HG02884 (cell line): ENCODE measurements at regions not wholly inside any gene's neighbourhood (a gene's known extent, or its start where the extent isn't known, plus 50 kb on each side); places are given as distances from the start of the nearest gene placed in this dataset.
A peak's percentile ranks its signal among the peaks of the same experiment; 100 is the strongest.

Source experiments
- ATAC-seq: cut with Tn5 transposase; IDR thresholded peaks from one replicate; pipeline ENCODE4 v1.9.1; 2021; ENCODE audit warnings: mild to moderate bottlenecking, moderate library complexity; ENCODE audit not compliant: unreplicated experiment

DNA sequence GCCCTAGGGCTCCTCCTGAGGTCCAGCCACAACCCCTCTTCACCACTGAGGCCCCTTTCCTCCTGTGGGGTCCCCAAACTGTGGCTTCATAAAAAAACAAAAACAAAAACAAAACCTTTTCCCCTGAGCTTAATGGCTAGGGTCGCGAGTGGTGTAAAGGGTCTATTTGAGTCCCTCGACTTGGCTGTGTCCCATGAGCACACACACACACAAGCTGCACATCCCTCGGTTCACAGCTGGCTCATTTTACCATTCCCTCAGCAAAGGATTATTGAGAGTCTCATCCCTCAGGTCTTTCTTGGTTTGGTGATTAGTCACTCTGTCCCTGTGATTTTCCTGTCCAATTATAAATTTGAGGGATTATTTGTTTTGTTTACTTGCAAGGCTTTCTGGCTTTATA is 206.1 kb upstream of the SASH1 start:
- no peak for ATAC-seq

- ATAC-seq: no peak
These were observed 205.0 kb upstream of the SASH1 start for GRCh38 chr6:148137652-148138051.

DNA sequence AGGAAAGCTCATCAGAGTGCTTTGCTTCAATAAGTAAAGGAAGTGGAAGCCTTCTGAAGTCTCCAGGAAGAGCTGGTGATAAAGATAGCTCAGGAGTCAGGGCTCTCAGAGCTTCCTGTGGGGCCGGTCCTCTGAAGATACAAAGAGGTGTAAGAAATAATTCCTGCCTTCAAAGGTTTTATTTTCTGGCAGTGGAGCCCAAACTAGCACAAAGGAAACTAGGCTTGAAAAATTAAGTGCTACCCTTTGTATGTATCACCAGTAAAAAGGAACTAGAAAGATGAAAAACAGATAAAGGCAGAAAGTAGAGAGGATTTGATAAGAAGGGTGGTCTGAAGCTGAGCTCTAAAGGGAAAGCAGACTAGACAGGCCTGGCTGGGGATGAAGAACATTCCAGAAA is 204.1 kb upstream of the SASH1 start:
- no peak for ATAC-seq

GRCh38 chr6:148140772-148141557 is 201.7 kb upstream of the SASH1 start:
- ATAC-seq: no peak

DNA sequence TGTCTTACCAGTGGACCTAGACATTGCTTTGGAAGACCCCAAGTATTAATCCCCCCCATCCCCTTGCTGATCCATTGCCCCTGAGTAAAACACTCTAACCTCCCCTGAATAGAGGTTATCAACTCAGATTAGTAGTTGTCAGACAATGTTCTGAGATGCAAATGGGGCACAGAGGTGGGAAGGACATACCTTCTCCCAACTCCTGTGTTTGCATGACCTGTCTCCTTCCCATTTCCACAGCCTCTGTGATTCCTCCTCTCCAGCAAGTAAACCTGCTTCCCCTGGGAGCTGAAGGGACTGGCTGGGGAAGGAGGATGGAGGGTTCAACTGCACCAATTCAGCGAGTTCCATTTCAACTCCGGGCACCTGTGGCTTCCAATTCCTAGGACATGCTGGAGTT is 199.8 kb upstream of the SASH1 start:
- ATAC-seq: no peak

DNA sequence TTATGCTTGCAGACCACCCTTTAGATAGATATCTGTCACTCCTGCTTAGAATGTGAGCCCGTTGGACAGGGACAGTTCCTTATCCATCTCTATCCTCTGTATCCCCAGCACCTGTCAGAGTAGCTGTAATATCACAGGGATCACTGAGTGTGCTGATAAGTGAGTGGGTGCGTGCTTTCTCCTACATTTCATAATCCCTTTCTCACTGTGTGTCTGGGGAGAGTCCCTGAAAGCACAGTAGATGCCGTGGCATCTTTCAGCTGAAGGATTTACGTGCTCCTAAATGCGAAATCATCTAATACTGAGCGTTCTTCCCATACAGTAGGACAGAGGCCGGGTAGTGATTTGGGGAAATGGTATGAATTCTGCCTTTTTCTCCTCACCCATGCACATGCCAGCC is 198.9 kb upstream of the SASH1 start:
- no peak for ATAC-seq

DNA sequence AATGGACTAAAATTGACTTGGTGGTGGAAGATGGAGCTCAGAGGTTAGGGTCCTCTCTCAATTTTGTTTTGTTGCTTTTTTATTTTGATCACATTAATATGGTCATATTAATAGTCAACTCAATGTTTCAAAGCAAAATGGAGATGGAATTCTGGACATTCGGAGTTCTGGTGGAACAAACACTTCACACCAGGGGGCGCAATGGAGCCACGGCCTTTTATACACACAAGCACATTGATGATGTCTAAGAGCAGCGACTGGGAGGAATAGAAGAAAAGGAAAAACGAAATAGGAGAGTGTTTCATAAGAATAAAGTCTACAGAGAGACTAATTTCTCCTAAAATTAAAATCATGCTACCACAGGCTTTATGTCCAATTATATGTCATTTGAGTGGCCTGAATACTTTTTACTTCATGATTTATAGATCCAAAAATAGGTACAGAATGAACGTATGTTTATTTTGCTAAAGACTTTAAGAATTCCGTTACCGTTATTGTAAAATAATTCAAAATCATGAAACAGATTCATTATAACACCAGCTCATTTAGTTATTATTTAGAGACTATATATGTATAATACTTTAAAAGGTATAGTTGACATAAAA is 197.6 kb upstream of the SASH1 start:
- ATAC-seq: peak; percentile 89

DNA sequence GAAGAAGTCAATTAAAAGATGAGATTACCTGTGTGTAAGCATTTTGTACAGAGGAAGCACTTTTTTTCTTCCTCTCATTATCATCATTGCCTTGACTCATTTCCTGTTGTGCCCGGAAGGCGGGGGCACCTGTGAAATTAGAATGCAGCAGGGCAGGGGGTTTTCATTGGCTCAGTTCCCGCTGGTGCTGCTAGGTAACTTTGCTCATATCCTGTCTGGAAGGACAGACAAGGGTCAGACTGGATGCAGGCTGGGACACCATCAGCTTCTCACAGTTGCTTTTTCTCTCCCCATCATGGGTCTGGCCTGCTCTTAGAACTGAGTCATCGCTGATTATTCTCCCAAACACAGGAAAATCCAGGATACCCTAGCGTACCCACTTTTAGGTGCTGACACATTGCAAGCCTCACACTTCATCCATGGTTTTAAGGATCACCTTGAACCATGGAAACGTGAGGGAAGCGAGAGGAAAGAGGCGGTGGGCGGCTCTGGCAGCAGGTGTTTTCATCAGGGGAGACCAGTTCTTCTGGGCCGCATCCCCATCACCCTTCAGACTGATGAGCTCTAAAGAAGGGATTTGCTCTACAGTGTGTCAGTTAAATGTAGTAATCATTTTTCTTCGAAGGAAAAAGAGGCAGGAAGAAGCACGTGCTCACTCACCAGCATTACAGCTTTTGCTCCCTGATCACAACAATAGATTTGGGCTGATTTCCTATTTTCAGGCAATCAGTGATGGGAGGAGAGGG is 195.7 kb upstream of the SASH1 start:
- no peak for ATAC-seq

DNA sequence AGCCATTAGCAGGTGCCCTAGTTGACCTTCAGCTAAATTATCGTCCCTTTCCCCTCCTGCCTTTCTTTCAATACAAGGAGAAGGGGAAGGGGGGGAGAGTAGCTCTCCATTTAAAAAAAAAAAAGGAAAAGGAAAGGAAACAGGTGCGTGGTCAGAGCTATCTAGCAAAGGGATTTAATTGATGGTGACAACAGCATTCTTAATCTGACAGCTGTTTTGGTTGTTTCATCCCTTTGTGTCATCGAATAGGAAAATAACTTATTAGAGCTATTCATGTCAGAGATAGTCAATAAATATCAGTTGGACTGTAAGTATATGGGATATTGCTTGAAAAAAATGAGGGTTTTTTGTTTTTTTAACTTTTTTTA is 195.2 kb upstream of the SASH1 start:
- ATAC-seq: no peak

- ATAC-seq: no peak
These were observed 190.6 kb upstream of the SASH1 start for GRCh38 chr6:148151896-148152643.

DNA sequence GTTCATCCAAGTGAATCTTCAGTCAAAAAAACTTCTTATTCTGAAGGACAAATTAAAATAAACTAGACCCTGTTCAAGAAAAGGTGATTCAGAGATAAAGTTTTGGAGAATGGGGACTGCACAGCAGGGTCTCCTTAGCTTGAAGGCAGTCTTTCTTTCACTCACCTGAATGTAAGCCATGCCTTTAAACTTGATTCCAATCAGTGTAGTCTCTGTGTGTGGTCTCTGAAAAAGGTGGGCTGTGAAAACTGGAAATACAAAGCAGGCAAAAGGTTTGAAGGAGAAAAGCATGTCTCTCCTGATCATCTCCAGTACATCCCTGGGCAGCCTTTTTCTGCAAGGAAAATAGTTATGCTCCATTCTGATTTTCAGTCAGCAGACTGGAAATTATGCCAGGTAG is 188.0 kb upstream of the SASH1 start:
- ATAC-seq: no peak

GRCh38 chr6:148155293-148155692 is 187.3 kb upstream of the SASH1 start:
- no peak for ATAC-seq

GRCh38 chr6:148157841-148158240 is 184.8 kb upstream of the SASH1 start:
- ATAC-seq: no peak

GRCh38 chr6:148164645-148165044 is 178.0 kb upstream of the SASH1 start:
- no peak for ATAC-seq

GRCh38 chr6:148166339-148166968 is 176.2 kb upstream of the SASH1 start:
- peak; percentile 62 for ATAC-seq

GRCh38 chr6:148169706-148170105 is 172.9 kb upstream of the SASH1 start:
- ATAC-seq: no peak

- no peak for ATAC-seq
These were observed 172.4 kb upstream of the SASH1 start for GRCh38 chr6:148170286-148170685.

DNA sequence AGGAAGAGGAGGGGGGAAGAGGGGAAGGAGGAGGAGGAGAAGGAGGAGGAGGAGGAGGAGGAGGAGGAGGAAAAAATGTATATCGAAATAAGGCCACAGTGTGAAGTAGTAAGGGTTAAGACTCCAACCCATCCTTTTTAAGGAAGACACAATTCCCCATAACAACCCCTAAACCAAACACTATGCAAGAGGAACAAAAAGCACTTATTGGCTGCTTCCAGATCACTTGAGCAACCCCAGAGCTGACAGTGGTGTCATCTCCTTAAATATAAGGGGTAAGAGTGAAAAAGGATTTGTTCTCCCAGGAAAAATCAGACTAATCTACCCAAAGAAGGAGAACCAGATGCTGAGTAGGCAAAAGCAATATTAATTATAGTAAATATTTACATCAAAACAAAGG is 169.1 kb upstream of the SASH1 start:
- no peak for ATAC-seq

- ATAC-seq: no peak
These were observed 167.0 kb upstream of the SASH1 start for GRCh38 chr6:148175550-148176188.

DNA sequence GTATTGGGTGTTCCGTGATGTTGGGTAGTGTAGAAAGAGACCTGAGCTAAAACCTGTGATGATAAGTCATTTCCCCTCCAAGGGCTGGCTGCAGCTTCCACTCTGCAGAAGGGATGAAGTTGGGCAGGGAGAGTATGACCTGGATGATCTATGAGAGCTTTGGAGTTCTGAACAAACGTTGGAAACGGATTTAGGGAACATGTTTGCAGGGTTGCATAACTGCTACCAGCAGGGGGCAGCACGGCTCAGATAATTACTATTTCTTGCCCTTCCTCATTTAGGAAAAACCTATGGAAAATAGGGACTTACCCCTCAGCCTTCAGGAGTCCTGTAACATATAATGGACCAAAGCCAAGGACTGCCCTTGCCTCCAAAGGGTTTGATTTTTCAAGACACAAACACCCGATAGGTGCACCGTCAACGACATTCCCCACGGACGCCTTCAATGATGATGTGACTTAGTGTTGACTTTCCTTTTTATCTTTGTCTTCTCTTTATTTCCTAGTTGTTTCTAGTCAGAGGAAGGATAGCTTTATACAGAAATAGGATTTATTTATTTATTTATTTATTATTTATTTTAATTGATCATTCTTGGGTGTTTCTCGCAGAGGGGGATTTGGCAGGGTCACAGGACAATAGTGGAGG is 164.9 kb upstream of the SASH1 start:
- ATAC-seq: no peak
